Esophagus squamous epithelium (tissue), 4 donors: ENCODE measurements at regions not wholly inside any gene's neighbourhood (a gene's known extent, or its start where the extent isn't known, plus 50 kb on each side); places are given as distances from the start of the nearest gene placed in this dataset.

Experiments used
- POLR2A ChIP-seq, 4 donors: fragments of 450-650 bp; IDR thresholded peaks; one replicate each; pipeline ENCODE4 v1.6.1; 2017; ENCODE audit warnings: antibody characterized with exemption in 4 of 4, mild to moderate bottlenecking in 4 of 4, moderate library complexity in 3 of 4
- TF ChIP-seq, protein P1 (sequence below), 6 experiments: fragments of 450-650 bp in 4 of 6; fragments of 200-600 bp in 2 of 6; sonication (generic) in 2 of 6; IDR thresholded peaks; one replicate each; pipeline ENCODE4 v1.5.1; 2016 to 2019; ENCODE audit warnings: antibody characterized with exemption in 6 of 6, mild to moderate bottlenecking in 4 of 6, moderate library complexity in 4 of 6

DNA sequence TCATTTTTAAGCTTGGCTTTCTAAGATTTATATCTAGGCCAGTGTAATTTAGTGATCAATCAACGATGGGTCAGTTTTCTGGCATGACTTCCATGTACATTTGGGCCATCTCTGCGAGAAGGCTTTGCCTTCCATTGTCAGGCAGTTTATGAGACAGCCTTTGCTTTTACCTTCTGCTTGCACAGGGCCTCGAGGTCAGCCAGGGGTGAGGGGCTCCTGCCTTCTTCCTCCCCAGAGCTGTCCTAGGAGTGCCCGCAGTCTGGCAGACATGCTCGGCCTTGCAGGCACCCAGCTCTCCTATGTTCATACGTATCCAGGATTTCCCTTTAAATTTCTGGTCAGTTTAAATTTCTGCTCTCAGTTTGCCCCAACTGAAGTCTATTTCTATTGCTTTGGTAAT, 367.2 kb downstream of the SMOC2 start:
- no peak for TF ChIP-seq POLR2A (IDR thresholded peaks at IDR 0.05)
- TF ChIP-seq, protein P1, sequence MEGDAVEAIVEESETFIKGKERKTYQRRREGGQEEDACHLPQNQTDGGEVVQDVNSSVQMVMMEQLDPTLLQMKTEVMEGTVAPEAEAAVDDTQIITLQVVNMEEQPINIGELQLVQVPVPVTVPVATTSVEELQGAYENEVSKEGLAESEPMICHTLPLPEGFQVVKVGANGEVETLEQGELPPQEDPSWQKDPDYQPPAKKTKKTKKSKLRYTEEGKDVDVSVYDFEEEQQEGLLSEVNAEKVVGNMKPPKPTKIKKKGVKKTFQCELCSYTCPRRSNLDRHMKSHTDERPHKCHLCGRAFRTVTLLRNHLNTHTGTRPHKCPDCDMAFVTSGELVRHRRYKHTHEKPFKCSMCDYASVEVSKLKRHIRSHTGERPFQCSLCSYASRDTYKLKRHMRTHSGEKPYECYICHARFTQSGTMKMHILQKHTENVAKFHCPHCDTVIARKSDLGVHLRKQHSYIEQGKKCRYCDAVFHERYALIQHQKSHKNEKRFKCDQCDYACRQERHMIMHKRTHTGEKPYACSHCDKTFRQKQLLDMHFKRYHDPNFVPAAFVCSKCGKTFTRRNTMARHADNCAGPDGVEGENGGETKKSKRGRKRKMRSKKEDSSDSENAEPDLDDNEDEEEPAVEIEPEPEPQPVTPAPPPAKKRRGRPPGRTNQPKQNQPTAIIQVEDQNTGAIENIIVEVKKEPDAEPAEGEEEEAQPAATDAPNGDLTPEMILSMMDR (IDR thresholded peaks at IDR 0.05), result no peak
